K562 (cell line): ENCODE measurements at regions not wholly inside any gene's neighbourhood (a gene's known extent, or its start where the extent isn't known, plus 50 kb on each side); places are given as distances from the start of the nearest gene placed in this dataset.

Experiments
- ATAC-seq: fragments of 200-7000 bp; cut with Tn5 transposase; 3 replicates; pipeline ENCODE4 v1.9.1; 2020; ENCODE audit warnings: moderate library complexity
- BruUV-seq: library from RNA; stranded (reverse); fragments of 400-500 nt; replicated peaks from 2 replicates; lab custom pipeline; 2021; lab: Mats Ljungman, UMichigan
- CTCF ChIA-PET: fragments of 300-600 bp; formaldehyde crosslinking; extraction: SDS; loops from one replicate; lab custom pipeline; 2021; ENCODE audit warnings: low intra/inter-chr PET ratio; lab: Yijun Ruan, JAX
- POLR2A ChIA-PET: fragments of 300-600, 350-650 bp; sonication (Branson Sonifier 250); formaldehyde crosslinking; extraction: SDS; loops from one replicate; lab custom pipeline; 2021; ENCODE audit warnings: antibody characterized with exemption, inconsistent platforms; lab: Yijun Ruan, JAX
- DNase-seq, 4 experiments: peaks; one replicate each; pipeline versions ENCODE4 v3.0.0 to v3.0.0-alpha.2; 2011 to 2018; ENCODE audit warnings: low spot score in 3 of 4, mixed read lengths in 3 of 4; ENCODE audit errors: extremely low read depth in 1 of 4
- FAIRE-seq: peaks from 2 replicates; lab custom pipeline; 2011; peaks lifted over from hg19 to GRCh38; lab: Jason Lieb, UNC
- H2AFZ ChIP-seq: 2 replicates; pipeline ENCODE4 v1.6.0; 2011; ENCODE audit warnings: low read depth, low read length, control low read depth, inconsistent platforms
- H3K27ac ChIP-seq: fragments of 200-600 bp; 3 replicates; pipeline ENCODE4 v1.8.0; 2011; ENCODE audit warnings: low read depth, mild to moderate bottlenecking, control low read depth, inconsistent platforms, low read length, moderate library complexity, mixed read lengths; ENCODE audit errors: extremely low read depth
- H3K27me3 ChIP-seq, 2 experiments: fragments of 300-600 bp in 1 of 2; 2 replicates in 1 of 2; 3 replicates in 1 of 2; pipeline versions ENCODE4 v1.6.0 to v1.8.0; 2011; ENCODE audit warnings: inconsistent platforms in 2 of 2, low read length in 2 of 2, mild to moderate bottlenecking in 1 of 2, mixed read lengths in 1 of 2, moderate library complexity in 1 of 2; ENCODE audit not compliant: control insufficient read depth in 2 of 2, insufficient read depth in 2 of 2
- H3K36me3 ChIP-seq: fragments of 300-600 bp; 3 replicates; pipeline ENCODE4 v1.8.0; 2011; ENCODE audit warnings: mild to moderate bottlenecking, low read length, inconsistent platforms; ENCODE audit not compliant: control insufficient read depth, insufficient read depth
- H3K4me1 ChIP-seq, 2 experiments: fragments of 200-600 bp in 1 of 2; replicated peaks in 1 of 2; 2 replicates in 1 of 2; 3 replicates in 1 of 2; pipeline versions ENCODE4 v1.5.1 to v1.8.0; 2011; ENCODE audit warnings: inconsistent platforms in 2 of 2, low read length in 2 of 2, mild to moderate bottlenecking in 1 of 2, mixed read lengths in 1 of 2, moderate library complexity in 1 of 2; ENCODE audit not compliant: control insufficient read depth in 2 of 2, insufficient read depth in 2 of 2
- H3K4me2 ChIP-seq: 2 replicates; pipeline ENCODE4 v1.6.1; 2011; ENCODE audit warnings: low read length, control low read depth, inconsistent platforms, mixed read lengths; ENCODE audit not compliant: insufficient read depth
- H3K4me3 ChIP-seq: fragments of 200-600 bp; sonication (generic), shearing (Covaris generic); 2 replicates; pipeline ENCODE4 v1.5.1; 2016; ENCODE audit warnings: control low read depth, inconsistent platforms
- H3K79me2 ChIP-seq: fragments of 200-600 bp; 3 replicates; pipeline ENCODE4 v1.8.0; 2011; ENCODE audit warnings: low read length, inconsistent platforms; ENCODE audit not compliant: control insufficient read depth, insufficient read depth
- H3K9ac ChIP-seq, 2 experiments: 2 replicates each; pipeline versions ENCODE4 v1.6.0 to v1.6.1; 2011; ENCODE audit warnings: low read depth in 2 of 2, low read length in 2 of 2, control low read depth in 1 of 2, inconsistent platforms in 1 of 2, mild to moderate bottlenecking in 1 of 2, mixed read lengths in 1 of 2; ENCODE audit not compliant: insufficient read depth in 1 of 2
- H3K9me1 ChIP-seq: one replicate; pipeline ENCODE4 v1.6.0; 2011; ENCODE audit warnings: inconsistent platforms, mild to moderate bottlenecking, low read length, moderate library complexity; ENCODE audit not compliant: control insufficient read depth, insufficient read depth
- H3K9me3 ChIP-seq: replicated peaks from 2 replicates; pipeline ENCODE4 v1.5.1; 2011; ENCODE audit warnings: low read depth, low read length, inconsistent platforms; ENCODE audit not compliant: control insufficient read depth, insufficient read depth
- H4K20me1 ChIP-seq: replicated peaks from 2 replicates; pipeline ENCODE4 v1.6.1; 2011; ENCODE audit warnings: low read length, inconsistent platforms, mixed read lengths; ENCODE audit not compliant: control insufficient read depth, insufficient read depth
- CAMTA2 ChIP-seq: fragments of 250-450 bp; sonication (Bioruptor Pico); conservative IDR thresholded peaks from 2 replicates; pipeline ENCODE4 v1.5.1; 2022
- CREB5 ChIP-seq: fragments of 250-450 bp; sonication (Bioruptor Pico); IDR thresholded peaks from 2 replicates; pipeline ENCODE4 v1.5.0; 2020; ENCODE audit warnings: mild to moderate bottlenecking
- GABPA ChIP-seq: fragments of 200-800 bp; sonication (Bioruptor generic); conservative IDR thresholded peaks from 2 replicates; pipeline ENCODE4 v1.6.1; 2016; ENCODE audit warnings: low read depth, missing genetic modification characterization, missing compliant biosample characterization
- HNRNPLL ChIP-seq: fragments of 200-400 bp; formaldehyde crosslinking; IDR thresholded peaks from 2 replicates; pipeline ENCODE4 v1.6.1; 2017; ENCODE audit warnings: low read length, low read depth, mild to moderate bottlenecking; ENCODE audit not compliant: poor library complexity, severe bottlenecking
- MCM3 ChIP-seq: fragments of 450-650 bp; IDR thresholded peaks from 2 replicates; pipeline ENCODE4 v1.6.1; 2016
- MEIS2 ChIP-seq: fragments of 450-650 bp; IDR thresholded peaks from 2 replicates; pipeline ENCODE4 v1.6.1; 2014; ENCODE audit warnings: mild to moderate bottlenecking; ENCODE audit not compliant: partially characterized antibody
- NEUROD1 ChIP-seq: fragments of 150-350 bp; IDR thresholded peaks from 2 replicates; pipeline ENCODE4 v1.6.1; 2014; ENCODE audit warnings: borderline replicate concordance, low read length, low read depth; ENCODE audit not compliant: partially characterized antibody
- PRPF4 ChIP-seq: fragments of 200-400 bp; formaldehyde crosslinking; IDR thresholded peaks from one replicate; pipeline ENCODE4 v1.6.1; 2017; ENCODE audit warnings: low read length, low read depth, mild to moderate bottlenecking; ENCODE audit not compliant: insufficient read depth, poor library complexity, severe bottlenecking
- SMARCB1 ChIP-seq: IDR thresholded peaks from 2 replicates; pipeline ENCODE4 v1.6.1; 2011; ENCODE audit warnings: improper control_type of control experiment, low read depth; ENCODE audit not compliant: insufficient read length
- SNAPC5 ChIP-seq: fragments of 250-450 bp; sonication (Bioruptor Pico); IDR thresholded peaks from 2 replicates; pipeline ENCODE4 v1.8.0; 2021; ENCODE audit warnings: moderate library complexity, mild to moderate bottlenecking, inconsistent platforms
- SNIP1 ChIP-seq: fragments of 450-650 bp; IDR thresholded peaks from 2 replicates; pipeline ENCODE4 v1.7.1; 2017; ENCODE audit warnings: low read depth, mild to moderate bottlenecking
- TAF9B ChIP-seq: fragments of 450-650 bp; IDR thresholded peaks from 2 replicates; pipeline ENCODE4 v1.6.1; 2018; ENCODE audit warnings: mild to moderate bottlenecking; ENCODE audit not compliant: partially characterized antibody
- ZBTB1 ChIP-seq: sonication (generic); formaldehyde crosslinking; IDR thresholded peaks from 2 replicates; pipeline ENCODE4 v1.8.1; 2023; ENCODE audit warnings: missing genetic modification reagents, low read depth, mild to moderate bottlenecking, borderline replicate concordance
- ZBTB2 ChIP-seq: fragments of 450-650 bp; IDR thresholded peaks from 2 replicates; pipeline ENCODE4 v1.6.1; 2016; ENCODE audit warnings: antibody characterized with exemption
- ZFP91 ChIP-seq: sonication (generic); formaldehyde crosslinking; IDR thresholded peaks from 2 replicates; pipeline ENCODE4 v1.8.0; 2022; ENCODE audit warnings: mild to moderate bottlenecking, missing genetic modification reagents
- ZNF280B ChIP-seq: fragments of 250-450 bp; sonication (Bioruptor Pico); IDR thresholded peaks from 2 replicates; pipeline ENCODE4 v1.5.1; 2021; ENCODE audit warnings: mild to moderate bottlenecking
- WGBS: fragments of 100-300 bp; shearing (Covaris generic); methylation state at CpG from one replicate; pipeline ENCODE4 v1.1.6; 2016; ENCODE audit warnings: low coverage, mixed read lengths; ENCODE audit not compliant: insufficient coverage; ENCODE audit errors: missing lambda C conversion rate; 5-methylcytosine and 5-hydroxymethylcytosine counted together
- in situ Hi-C: fragments of 300-500 bp; cut with MboI; formaldehyde crosslinking; loops from 4 replicates; pipeline ENCODE4 v1.15.0; 2018; ENCODE audit warnings: inconsistent platforms, mixed read lengths
- intact Hi-C: fragments of 100-400 bp; cut with micrococcal nuclease; formaldehyde crosslinking; loops from 2 replicates; pipeline ENCODE4 v1.14.2; 2022

GRCh38 chr3:44105571-44105970 is 136.1 kb upstream of the TOPAZ1 start:
- H2AFZ ChIP-seq, result no peak overlapping the region
- in situ Hi-C loops (no loop called here), intact Hi-C loops (no loop called here)
- H3K36me3 ChIP-seq, result no peaks in the 10 kb centered on the region
- H3K9me1 ChIP-seq, result no peaks in the 10 kb centered on the region
- BruUV-seq, result no TSS peak
- H3K27ac ChIP-seq, result no peak overlapping the region
- no peak for DNase-seq
- H3K4me1 ChIP-seq, result no peaks in the 10 kb centered on the region
- no peaks in the 10 kb centered on the region for H3K9me3 ChIP-seq
- H3K4me3 ChIP-seq, result no peak overlapping the region
- ATAC-seq, result no peak
- H3K79me2 ChIP-seq, result no peaks in the 10 kb centered on the region
- H3K27me3 ChIP-seq, result peaks cover 22 to 43% of the 10 kb centered on the region in 2 experiments
- no peak for FAIRE-seq
- H4K20me1 ChIP-seq, result no peaks in the 10 kb centered on the region; the same call in none of the 2 replicates
- no peak overlapping the region for H3K4me2 ChIP-seq
- CTCF ChIA-PET, result no interaction called here
- POLR2A ChIA-PET, result no interaction called here
- H3K9ac ChIP-seq, result no peak overlapping the region; a peak in 1 of 4 replicates
- 2% methylated on average over 5 of the region's 5 CpGs for WGBS
- TF ChIP-seq ZNF280B (CRISPR knock-in tag) (no peak), SMARCB1 (no peak), PRPF4 (no peak), ZBTB2 (no peak), SNAPC5 (CRISPR knock-in tag) (no peak), CREB5 (CRISPR knock-in tag) (no peak), ZFP91 (CRISPR knock-in tag) (no peak), NEUROD1 (no peak), ZBTB1 (CRISPR knock-in tag) (no peak), MCM3 (no peak), GABPA (no peak), HNRNPLL (no peak), TAF9B (no peak), MEIS2 (no peak), CAMTA2 (CRISPR knock-in tag) (no peak), SNIP1 (no peak)
